GM12891 (cell line): ENCODE measurements at regions not wholly inside any gene's neighbourhood (a gene's known extent, or its start where the extent isn't known, plus 50 kb on each side); places are given as distances from the start of the nearest gene placed in this dataset.

ENCODE experiments used
- PAX5 ChIP-seq: IDR thresholded peaks from 2 replicates; pipeline ENCODE4 v1.6.1; 2011; ENCODE audit warnings: low read length, moderate library complexity, mild to moderate bottlenecking; ENCODE audit not compliant: insufficient read depth, severe bottlenecking
- POLR2A ChIP-seq: IDR thresholded peaks from 2 replicates; pipeline ENCODE4 v1.6.1; 2011; ENCODE audit warnings: low read depth, low read length, control low read depth
- POLR2AphosphoS5 ChIP-seq: IDR thresholded peaks from 2 replicates; pipeline ENCODE4 v1.6.1; 2011; ENCODE audit warnings: low read depth, low read length, control low read depth

GRCh38 chr1:177838907-177839485 is 130.9 kb downstream of the SEC16B start:
- TF ChIP-seq POLR2AphosphoS5 (no peak), POLR2A (no peak), PAX5 (no peak)
